Right atrium auricular region (tissue), 2 donors: ENCODE measurements at regions not wholly inside any gene's neighbourhood (a gene's known extent, or its start where the extent isn't known, plus 50 kb on each side); places are given as distances from the start of the nearest gene placed in this dataset.

Experiments used
- DNase-seq: peaks from one replicate; pipeline ENCODE4 v3.0.0-alpha.2; 2019; ENCODE audit warnings: low spot score
- H3K27ac ChIP-seq, 2 donors: fragments of 200-600 bp; sonication (generic); 1 replicate in 1 of 2; 2 replicates in 1 of 2; pipeline ENCODE4 v1.5.1; 2016 to 2019
- H3K27me3 ChIP-seq, 2 donors: fragments of 200-600 bp; sonication (generic); one replicate each; pipeline versions ENCODE4 v1.5.1 to v1.6.0; 2017 to 2019
- H3K36me3 ChIP-seq: fragments of 200-600 bp; sonication (generic); one replicate; pipeline ENCODE4 v1.5.1; 2016
- H3K4me1 ChIP-seq, 2 donors: fragments of 200-600 bp; sonication (generic); one replicate each; pipeline versions ENCODE4 v1.5.1 to v1.6.0; 2017 to 2019
- H3K4me3 ChIP-seq, 2 donors: fragments of 200-600 bp; sonication (generic); 1 replicate in 1 of 2; 2 replicates in 1 of 2; pipeline ENCODE4 v1.5.1; 2017 to 2019; ENCODE audit warnings: mild to moderate bottlenecking in 1 of 2, moderate library complexity in 1 of 2
- H3K9me3 ChIP-seq, 2 donors: fragments of 200-600 bp; sonication (generic); one replicate each; pipeline ENCODE4 v1.5.1; 2019
- CTCF ChIP-seq, 2 donors: fragments of 200-600 bp; sonication (generic); IDR thresholded peaks; one replicate each; pipeline ENCODE4 v1.5.1; 2019; ENCODE audit warnings: antibody characterized with exemption in 2 of 2

- TF ChIP-seq CTCF (IDR thresholded peaks at IDR 0.05), result no peak
- no peak overlapping the region for H3K4me3 ChIP-seq
- H3K4me1 ChIP-seq, result peaks cover 0 to 5% of the 10 kb centered on the region in 2 donors
- H3K36me3 ChIP-seq, result no peaks in the 10 kb centered on the region
- H3K9me3 ChIP-seq, result no peaks in the 10 kb centered on the region
- H3K27me3 ChIP-seq, result no peaks in the 10 kb centered on the region
- H3K27ac ChIP-seq, result no peak overlapping the region
- DNase-seq, result peak; percentile 36
Measured at GRCh38 chr2:23007631-23008235, 377.2 kb upstream of the KLHL29 start.

- Histone ChIP-seq H3K9me3 (no peaks in the 10 kb centered on the region), H3K27ac (no peak overlapping the region), H3K27me3 (no peaks in the 10 kb centered on the region), H3K4me1 (peaks cover 0 to 5% of the 10 kb centered on the region in 2 donors), H3K4me3 (no peak overlapping the region), H3K36me3 (no peaks in the 10 kb centered on the region)
- no peak for TF ChIP-seq CTCF (IDR thresholded peaks at IDR 0.05)
- DNase-seq, result peak; percentile 7
Measured at GRCh38 chr2:23008440-23008839, 376.5 kb upstream of the KLHL29 start.

GRCh38 chr2:23008951-23009350, 376.0 kb upstream of the KLHL29 start:
- peaks cover 0 to 5% of the 10 kb centered on the region in 2 donors for H3K4me1 ChIP-seq
- H3K27me3 ChIP-seq, result no peaks in the 10 kb centered on the region
- TF ChIP-seq CTCF (IDR thresholded peaks at IDR 0.05), result no peak
- no peak overlapping the region for H3K4me3 ChIP-seq
- H3K9me3 ChIP-seq, result no peaks in the 10 kb centered on the region
- no peak overlapping the region for H3K27ac ChIP-seq
- DNase-seq, result peak; percentile 40
- H3K36me3 ChIP-seq, result no peaks in the 10 kb centered on the region

GRCh38 chr2:23009545-23010149, 375.3 kb upstream of the KLHL29 start:
- DNase-seq, result peak; percentile 57
- Histone ChIP-seq H3K36me3 (no peaks in the 10 kb centered on the region), H3K4me1 (peaks cover 0 to 5% of the 10 kb centered on the region in 2 donors), H3K27me3 (no peaks in the 10 kb centered on the region), H3K9me3 (no peaks in the 10 kb centered on the region), H3K4me3 (no peak overlapping the region), H3K27ac (no peak overlapping the region)
- TF ChIP-seq CTCF (IDR thresholded peaks at IDR 0.05), result no peak

GRCh38 chr2:23012499-23012898, 372.5 kb upstream of the KLHL29 start:
- TF ChIP-seq CTCF (IDR thresholded peaks at IDR 0.05), result no peak
- Histone ChIP-seq H3K4me3 (no peak overlapping the region), H3K27ac (no peak overlapping the region), H3K36me3 (no peaks in the 10 kb centered on the region), H3K9me3 (no peaks in the 10 kb centered on the region), H3K27me3 (no peaks in the 10 kb centered on the region), H3K4me1 (peaks cover 0 to 5% of the 10 kb centered on the region in 2 donors)
- DNase-seq, result no peak
